GM18502 (cell line): ENCODE measurements at regions not wholly inside any gene's neighbourhood (a gene's known extent, or its start where the extent isn't known, plus 50 kb on each side); places are given as distances from the start of the nearest gene placed in this dataset.

Source experiments
- ATAC-seq: cut with Tn5 transposase; IDR thresholded peaks from one replicate; pipeline ENCODE4 v1.9.1; 2021; ENCODE audit warnings: mild to moderate bottlenecking; ENCODE audit not compliant: unreplicated experiment, poor library complexity

DNA sequence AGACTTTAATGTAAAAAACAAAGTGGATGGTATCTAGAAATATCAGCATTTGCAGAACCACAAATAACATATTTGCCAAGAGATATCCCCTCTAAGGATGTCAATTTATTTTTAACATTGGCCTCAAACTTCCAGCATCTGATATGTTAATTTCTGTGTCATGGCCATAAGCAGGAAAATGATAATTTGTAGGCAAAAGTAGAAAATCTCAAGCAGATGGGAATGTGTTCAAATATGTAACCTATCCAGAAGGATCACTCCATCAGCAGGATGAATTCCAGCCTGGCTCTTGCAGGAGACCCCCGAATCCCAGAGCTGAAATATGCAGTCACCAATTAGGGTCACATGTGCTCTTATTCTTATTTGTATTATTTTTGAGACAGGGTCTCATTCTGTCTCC is 55.4 kb upstream of the PRKX start:
- ATAC-seq, result no peak
